ENCODE measurements at regions not wholly inside any gene's neighbourhood (a gene's known extent, or its start where the extent isn't known, plus 50 kb on each side); places are given as distances from the start of the nearest gene placed in this dataset.
"Not testable (repeated sequence)": the region's sequence is repeated elsewhere in the genome, so short reads cannot be mapped to it uniquely, and the experiment has no call there.

DNA sequence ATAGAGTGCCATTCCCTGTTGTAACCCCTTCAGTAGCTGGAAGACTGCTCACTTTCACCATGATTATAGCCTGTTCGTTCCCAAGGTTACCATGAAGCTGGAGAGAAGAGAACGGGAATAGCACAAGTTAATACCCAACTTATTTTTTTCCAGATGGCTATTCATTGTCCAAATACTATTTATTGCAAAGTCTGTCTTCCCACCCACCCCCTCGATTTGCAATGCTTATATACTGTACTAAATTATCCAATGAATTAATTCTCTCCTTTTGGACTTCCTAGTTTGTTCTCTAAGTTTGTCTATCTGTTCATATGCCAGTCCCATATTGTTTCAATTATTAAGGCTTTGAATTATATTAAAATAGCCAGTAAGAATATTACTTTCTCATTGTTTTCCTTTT is 231.0 kb downstream of the RAB11FIP4 start:
- TF ChIP-seq, protein P1, sequence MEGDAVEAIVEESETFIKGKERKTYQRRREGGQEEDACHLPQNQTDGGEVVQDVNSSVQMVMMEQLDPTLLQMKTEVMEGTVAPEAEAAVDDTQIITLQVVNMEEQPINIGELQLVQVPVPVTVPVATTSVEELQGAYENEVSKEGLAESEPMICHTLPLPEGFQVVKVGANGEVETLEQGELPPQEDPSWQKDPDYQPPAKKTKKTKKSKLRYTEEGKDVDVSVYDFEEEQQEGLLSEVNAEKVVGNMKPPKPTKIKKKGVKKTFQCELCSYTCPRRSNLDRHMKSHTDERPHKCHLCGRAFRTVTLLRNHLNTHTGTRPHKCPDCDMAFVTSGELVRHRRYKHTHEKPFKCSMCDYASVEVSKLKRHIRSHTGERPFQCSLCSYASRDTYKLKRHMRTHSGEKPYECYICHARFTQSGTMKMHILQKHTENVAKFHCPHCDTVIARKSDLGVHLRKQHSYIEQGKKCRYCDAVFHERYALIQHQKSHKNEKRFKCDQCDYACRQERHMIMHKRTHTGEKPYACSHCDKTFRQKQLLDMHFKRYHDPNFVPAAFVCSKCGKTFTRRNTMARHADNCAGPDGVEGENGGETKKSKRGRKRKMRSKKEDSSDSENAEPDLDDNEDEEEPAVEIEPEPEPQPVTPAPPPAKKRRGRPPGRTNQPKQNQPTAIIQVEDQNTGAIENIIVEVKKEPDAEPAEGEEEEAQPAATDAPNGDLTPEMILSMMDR (IDR thresholded peaks at IDR 0.05; ENCODE audit: control extremely low read depth, extremely low read depth, low read depth, missing control alignments), result no peak
- DNase-seq (ENCODE audit: extremely low spot score), result no peak
- CTCF ChIA-PET, result no interaction called here
- POLR2A ChIA-PET, result no interaction called here

DNA sequence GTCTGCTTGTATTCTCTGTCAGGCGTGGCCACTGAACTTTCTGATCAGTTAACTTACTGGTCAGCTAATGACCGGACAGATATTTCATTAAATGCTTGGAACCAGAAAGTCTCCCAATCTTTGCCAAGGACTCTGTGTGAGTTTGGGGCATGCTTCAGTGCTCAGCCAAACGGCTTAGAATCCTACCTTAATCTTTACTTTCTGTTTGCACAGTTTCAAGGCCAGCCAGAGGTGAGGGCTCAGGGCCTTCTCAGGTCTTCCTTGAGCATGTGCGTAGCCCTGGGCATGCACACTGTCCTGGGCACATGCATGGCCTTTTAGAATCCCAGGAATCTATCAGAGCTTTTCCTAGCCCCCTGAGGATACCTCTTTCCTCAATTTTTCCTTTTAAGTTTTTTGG is 230.1 kb downstream of the RAB11FIP4 start:
- DNase-seq (ENCODE audit: extremely low spot score), result no peak
- TF ChIP-seq, protein P1 (IDR thresholded peaks at IDR 0.05; ENCODE audit: control extremely low read depth, extremely low read depth, low read depth, missing control alignments), result no peak
- ChIA-PET CTCF (no interaction called here), POLR2A (no interaction called here)

DNA sequence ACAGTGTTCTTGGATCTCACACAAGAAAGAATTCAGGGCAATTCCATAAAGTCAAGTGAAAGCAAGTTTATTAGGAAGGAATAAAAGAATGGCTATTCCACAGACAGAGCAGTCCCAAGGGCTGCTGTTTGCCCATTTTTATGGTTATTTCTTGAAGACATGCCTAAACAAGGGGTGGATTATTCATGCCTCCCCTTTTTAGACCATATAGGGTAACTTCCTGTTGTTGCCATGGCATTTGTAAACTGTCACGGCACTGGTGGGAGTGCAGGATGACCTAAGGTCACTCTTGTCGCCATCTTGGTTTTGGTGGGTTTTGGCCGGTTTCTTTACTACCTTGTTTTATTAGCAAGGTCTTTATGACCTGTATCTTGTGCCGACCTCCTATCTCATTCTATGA is 219.6 kb downstream of the RAB11FIP4 start:
- CTCF ChIA-PET; POLR2A ChIA-PET; DNase-seq (ENCODE audit: extremely low spot score): not testable (repeated sequence)

DNA sequence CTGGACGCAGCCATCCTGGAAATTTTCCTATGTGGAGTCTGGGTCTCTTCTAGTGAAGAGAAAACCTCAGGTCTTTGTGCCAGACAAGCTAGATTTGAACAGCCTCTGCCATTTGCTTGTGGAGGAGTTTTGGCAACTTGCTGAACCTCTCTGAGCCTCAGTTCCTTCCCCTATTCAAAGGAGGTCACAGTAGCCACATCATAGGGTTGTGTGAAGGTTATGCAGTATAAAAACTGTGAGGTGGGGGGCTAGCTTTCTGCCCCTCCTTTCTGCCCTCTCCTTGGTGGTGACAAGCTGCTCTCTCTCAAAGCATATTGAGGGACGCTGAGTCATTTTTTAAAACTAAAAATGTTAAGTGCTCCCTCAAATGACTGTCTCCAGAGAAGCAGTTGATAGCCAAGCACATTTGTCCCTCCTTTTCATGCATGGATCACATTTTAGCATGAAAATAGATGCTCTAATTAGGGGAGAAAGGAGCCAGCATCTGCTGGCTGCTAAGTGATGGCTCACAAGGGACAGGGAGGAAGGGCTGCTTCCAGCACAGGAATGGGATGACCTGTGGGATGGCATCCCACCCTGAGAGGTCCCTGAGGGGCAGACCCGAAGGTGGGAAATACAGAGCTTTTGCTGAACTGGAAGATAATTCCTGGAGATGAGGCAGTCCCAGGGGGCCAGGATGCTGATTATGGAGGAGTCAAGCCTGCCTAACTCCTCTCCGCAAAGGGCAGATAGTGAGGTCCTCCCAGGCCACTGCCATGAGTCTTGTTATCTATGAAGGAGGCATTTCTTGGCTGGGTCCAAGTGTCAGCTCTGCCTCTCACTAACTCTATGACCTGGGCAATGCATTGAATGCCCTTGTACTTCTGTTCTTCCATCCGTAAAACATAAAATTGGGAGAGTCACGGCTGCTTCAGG is 218.8 kb downstream of the RAB11FIP4 start:
- CTCF ChIA-PET, result no interaction called here
- TF ChIP-seq, protein P1 (IDR thresholded peaks at IDR 0.05; ENCODE audit: control extremely low read depth, extremely low read depth, low read depth, missing control alignments), result no peak
- POLR2A ChIA-PET, result no interaction called here
- no peak for DNase-seq (ENCODE audit: extremely low spot score)

DNA sequence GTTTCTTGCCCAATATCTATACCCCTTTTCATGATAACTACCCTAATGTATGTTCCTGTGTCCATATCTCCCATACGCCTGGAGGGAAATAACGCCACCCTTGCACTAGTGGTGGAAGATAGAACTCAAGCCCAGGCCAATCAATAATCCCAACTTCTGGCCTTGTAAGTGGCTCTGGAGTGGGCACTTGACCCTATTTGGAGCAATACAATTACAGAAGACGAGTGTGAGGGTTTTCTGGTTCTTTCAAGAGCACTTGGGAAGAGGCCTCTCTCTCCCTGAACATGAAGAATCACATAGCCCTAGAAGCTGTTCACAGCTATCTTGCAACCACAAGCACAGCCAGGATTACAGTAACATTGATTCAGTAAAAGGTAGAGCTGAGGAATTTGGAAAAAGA is 217.9 kb downstream of the RAB11FIP4 start:
- TF ChIP-seq, protein P1 (IDR thresholded peaks at IDR 0.05; ENCODE audit: control extremely low read depth, extremely low read depth, low read depth, missing control alignments), result no peak
- ChIA-PET CTCF (no interaction called here), POLR2A (no interaction called here)
- no peak for DNase-seq (ENCODE audit: extremely low spot score)

DNA sequence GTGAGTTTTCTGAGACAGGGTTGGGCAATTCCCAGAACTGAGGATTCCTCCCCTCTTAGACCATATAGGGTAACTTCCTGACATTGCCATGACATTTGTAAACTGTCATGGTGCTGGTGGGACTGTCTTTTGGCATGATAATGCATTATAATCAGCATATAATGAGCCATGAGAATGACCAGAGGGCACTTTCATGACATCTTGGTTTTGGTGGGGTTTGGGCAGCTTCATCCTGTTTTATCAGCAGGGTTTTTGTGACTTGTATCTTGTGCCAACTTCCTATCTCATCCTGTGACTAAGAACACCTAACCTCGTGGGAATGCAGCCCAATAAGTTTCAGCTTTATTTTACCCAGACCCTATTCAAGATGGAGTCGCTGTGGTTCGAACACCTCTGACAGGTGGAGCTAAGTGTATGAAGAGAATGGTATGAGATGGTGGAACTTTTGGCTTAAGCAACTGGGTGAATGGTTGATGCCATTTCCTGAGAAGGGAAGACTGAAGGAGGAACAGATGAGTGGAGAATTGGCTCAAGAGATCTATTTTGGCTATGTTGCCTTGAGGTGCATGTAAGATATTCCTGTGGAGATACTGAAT is 217.3 kb downstream of the RAB11FIP4 start:
- ChIA-PET CTCF (no interaction called here), POLR2A (no interaction called here)
- TF ChIP-seq, protein P1 (IDR thresholded peaks at IDR 0.05; ENCODE audit: control extremely low read depth, extremely low read depth, low read depth, missing control alignments), result no peak
- no peak for DNase-seq (ENCODE audit: extremely low spot score)

DNA sequence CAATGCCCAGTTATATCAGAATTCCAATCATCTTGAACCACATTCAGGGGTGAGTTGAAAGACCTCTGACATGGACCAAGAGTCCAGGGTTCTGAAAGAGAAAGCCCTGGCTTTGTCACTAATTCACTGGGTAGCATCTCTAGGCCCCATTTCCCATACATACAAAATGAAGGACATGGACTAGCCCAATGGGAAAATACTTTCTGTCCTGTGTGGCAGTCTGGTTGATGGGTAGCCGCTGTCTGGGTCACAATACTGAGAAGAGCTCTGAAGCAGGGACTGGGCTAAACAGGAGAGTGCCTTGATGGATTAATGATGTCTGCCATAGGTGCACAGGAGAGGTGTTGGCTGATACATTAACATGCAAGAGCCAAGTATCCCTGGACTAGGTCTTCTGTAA is 214.3 kb downstream of the RAB11FIP4 start:
- TF ChIP-seq, protein P1 (IDR thresholded peaks at IDR 0.05; ENCODE audit: control extremely low read depth, extremely low read depth, low read depth, missing control alignments), result no peak
- POLR2A ChIA-PET, result no interaction called here
- DNase-seq (ENCODE audit: extremely low spot score), result no peak
- CTCF ChIA-PET, result no interaction called here

Measured in GM10248 (cell line).